B cell (primary cell): ENCODE measurements at regions not wholly inside any gene's neighbourhood (a gene's known extent, or its start where the extent isn't known, plus 50 kb on each side); places are given as distances from the start of the nearest gene placed in this dataset.

ENCODE experiments used
- ATAC-seq: fragments of 200-7000 bp; cut with Tn5 transposase; one replicate; pipeline ENCODE4 v1.10.0; 2021; ENCODE audit warnings: low read depth, mild to moderate bottlenecking, moderate number of reproducible peaks, moderate library complexity
- CTCF ChIA-PET: fragments of 350-600 bp; sonication (Branson Sonifier 250); formaldehyde crosslinking; loops from one replicate; lab custom pipeline; 2021; ENCODE audit warnings: antibody characterized with exemption, inconsistent platforms; lab: Charles Lee
- POLR2A ChIA-PET: fragments of 350-600 bp; sonication (Branson Sonifier 250); formaldehyde crosslinking; loops from one replicate; lab custom pipeline; 2021; ENCODE audit warnings: antibody characterized with exemption; lab: Charles Lee
- DNase-seq: peaks from one replicate; pipeline ENCODE4 v3.0.0; 2013
- H2AFZ ChIP-seq: 2 replicates; pipeline ENCODE4 v1.6.1; 2012; ENCODE audit warnings: mild to moderate bottlenecking, low read depth, low read length; ENCODE audit not compliant: insufficient read depth, poor library complexity, severe bottlenecking
- H3K27ac ChIP-seq, 2 donors: 1 replicate in 1 of 2; 2 replicates in 1 of 2; pipeline ENCODE4 v1.5.1; 2012 to 2013; ENCODE audit warnings: low read length in 2 of 2, mild to moderate bottlenecking in 2 of 2, moderate library complexity in 1 of 2
- H3K27me3 ChIP-seq, 4 experiments: fragments of 200-600 bp in 1 of 4; sonication (generic) in 1 of 4; replicated peaks in 1 of 4; 1 replicate in 2 of 4; 2 replicates in 2 of 4; pipeline versions ENCODE4 v1.6.1 to v1.7.0; 2013 to 2016; ENCODE audit warnings: low read length in 3 of 4, mild to moderate bottlenecking in 2 of 4, mixed read lengths in 1 of 4, moderate library complexity in 1 of 4; ENCODE audit not compliant: insufficient read depth in 4 of 4, control insufficient read depth in 3 of 4; ENCODE audit errors: control extremely low read depth in 1 of 4
- H3K36me3 ChIP-seq, 2 experiments: replicated peaks in 1 of 2; 1 replicate in 1 of 2; 2 replicates in 1 of 2; pipeline versions ENCODE4 v1.6.1 to v1.7.1; 2013; ENCODE audit warnings: low read length in 1 of 2; ENCODE audit not compliant: insufficient read depth in 2 of 2, control insufficient read depth in 1 of 2; ENCODE audit errors: control extremely low read depth in 1 of 2, extremely low read depth in 1 of 2
- H3K4me1 ChIP-seq, 2 donors: fragments of 200-600 bp in 1 of 2; sonication (generic) in 1 of 2; 1 replicate in 1 of 2; 2 replicates in 1 of 2; pipeline versions ENCODE4 v1.5.1 to v1.6.1; 2013 to 2017; ENCODE audit warnings: low read length in 2 of 2; ENCODE audit not compliant: control insufficient read depth in 2 of 2, insufficient read depth in 2 of 2
- H3K4me2 ChIP-seq: replicated peaks from 2 replicates; pipeline ENCODE3; 2012; ENCODE audit warnings: mild to moderate bottlenecking, low read depth, low read length; ENCODE audit not compliant: poor library complexity, severe bottlenecking
- H3K4me3 ChIP-seq, 5 experiments: fragments of 200-600 bp in 1 of 5; sonication (generic) in 1 of 5; 1 replicate in 3 of 5; 2 replicates in 2 of 5; pipeline versions ENCODE4 v1.5.1 to v1.7.0; 2011 to 2016; ENCODE audit warnings: low read length in 4 of 5, mild to moderate bottlenecking in 4 of 5, low read depth in 2 of 5, control low read depth in 1 of 5, moderate library complexity in 1 of 5; ENCODE audit not compliant: insufficient read depth in 1 of 5; ENCODE audit errors: control extremely low read depth in 1 of 5, extremely low read depth in 1 of 5
- H3K79me2 ChIP-seq: fragments of 200-600 bp; sonication (generic); one replicate; pipeline ENCODE4 v1.6.0; 2016; ENCODE audit warnings: low read length; ENCODE audit not compliant: control insufficient read depth, insufficient read depth
- H3K9ac ChIP-seq: fragments of 200-600 bp; sonication (generic); 2 replicates; pipeline ENCODE4 v1.6.1; 2017; ENCODE audit warnings: mild to moderate bottlenecking, low read length, moderate library complexity
- H3K9me3 ChIP-seq, 3 donors: one replicate each; pipeline versions ENCODE4 v1.6.1 to v1.7.1; 2013; ENCODE audit warnings: low read length in 2 of 3; ENCODE audit not compliant: control insufficient read depth in 2 of 3, insufficient read depth in 1 of 3; ENCODE audit errors: control extremely low read depth in 1 of 3
- H4K20me1 ChIP-seq: 2 replicates; pipeline ENCODE4 v1.6.0; 2012; ENCODE audit warnings: mild to moderate bottlenecking, low read length; ENCODE audit not compliant: insufficient read depth, control insufficient read depth, poor library complexity, severe bottlenecking
- H3K27ac Mint-ChIP-seq: one replicate; pipeline ENCODE4 v1.8.0; 2021; ENCODE audit warnings: mixed read lengths
- H3K27me3 Mint-ChIP-seq: one replicate; pipeline ENCODE4 v1.8.0; 2021; ENCODE audit warnings: mixed read lengths
- H3K4me1 Mint-ChIP-seq: one replicate; pipeline ENCODE4 v1.8.0; 2021; ENCODE audit warnings: mixed read lengths
- H3K4me3 Mint-ChIP-seq: one replicate; pipeline ENCODE4 v1.8.0; 2021; ENCODE audit warnings: mixed read lengths
- H3K9me3 Mint-ChIP-seq: one replicate; pipeline ENCODE4 v1.8.0; 2022; ENCODE audit warnings: mixed read lengths; ENCODE audit not compliant: insufficient read depth
- CTCF ChIP-seq: fragments of 200-600 bp; IDR thresholded peaks from one replicate; pipeline ENCODE4 v1.8.0; 2022; ENCODE audit warnings: antibody characterized with exemption, mild to moderate bottlenecking
- EZH2 ChIP-seq: IDR thresholded peaks from 2 replicates; pipeline ENCODE4 v1.6.1; 2012; ENCODE audit warnings: borderline replicate concordance, low read depth, mild to moderate bottlenecking, moderate library complexity, low read length; ENCODE audit not compliant: insufficient read depth, poor library complexity, severe bottlenecking
- WGBS: methylation state at CpG from one replicate; pipeline ENCODE4 v1.1.5; 2013; ENCODE audit warnings: missing lambda C conversion rate; ENCODE audit not compliant: insufficient coverage; 5-methylcytosine and 5-hydroxymethylcytosine counted together
- intact Hi-C: fragments of 100-400 bp; cut with micrococcal nuclease; formaldehyde crosslinking; loops from one replicate; pipeline ENCODE4 v1.10.0; 2022

GRCh38 chr5:127206320-127207113, 84.1 kb upstream of the MEGF10 start:
- H3K27ac Mint-ChIP-seq: no peak overlapping the region
- no peak for ATAC-seq
- intact Hi-C loops: no loop called here
- Histone ChIP-seq H3K4me1 (no peaks in the 10 kb centered on the region), H3K9me3 (no peaks in the 10 kb centered on the region), H3K36me3 (no peaks in the 10 kb centered on the region), H3K4me2 (no peak overlapping the region), H3K4me3 (no peak overlapping the region), H3K9ac (no peak overlapping the region), H3K79me2 (no peaks in the 10 kb centered on the region), H4K20me1 (no peaks in the 10 kb centered on the region), H2AFZ (no peak overlapping the region), H3K27ac (no peak overlapping the region), H3K27me3 (no peaks in the 10 kb centered on the region)
- TF ChIP-seq CTCF (no peak), EZH2 (no peak)
- H3K4me3 Mint-ChIP-seq: no peak overlapping the region
- peaks cover 2% of the 10 kb centered on the region for H3K9me3 Mint-ChIP-seq
- WGBS: 80% methylated on average over 1 of the region's 4 CpGs
- peaks cover 2% of the 10 kb centered on the region for H3K4me1 Mint-ChIP-seq
- H3K27me3 Mint-ChIP-seq: peaks cover 17% of the 10 kb centered on the region
- CTCF ChIA-PET: no interaction called here
- POLR2A ChIA-PET: no interaction called here
- no peak for DNase-seq

GRCh38 chr5:127210042-127210441, 80.6 kb upstream of the MEGF10 start:
- POLR2A ChIA-PET: no interaction called here
- H3K4me1 Mint-ChIP-seq: no peaks in the 10 kb centered on the region

More at GRCh38 chr5:127210042-127210441, 80.6 kb upstream of the MEGF10 start:
- no peaks in the 10 kb centered on the region for H3K9me3 Mint-ChIP-seq
- ATAC-seq (no peak), DNase-seq (no peak)
- Histone ChIP-seq H3K9ac (no peak overlapping the region), H3K27me3 (no peaks in the 10 kb centered on the region), H2AFZ (no peak overlapping the region), H3K4me3 (no peak overlapping the region), H3K4me2 (no peak overlapping the region), H3K79me2 (no peaks in the 10 kb centered on the region), H3K9me3 (peaks cover 0 to 4% (median 0%) of the 10 kb centered on the region in 3 donors), H3K36me3 (no peaks in the 10 kb centered on the region), H4K20me1 (no peaks in the 10 kb centered on the region), H3K27ac (no peak overlapping the region), H3K4me1 (no peaks in the 10 kb centered on the region)
- H3K27ac Mint-ChIP-seq: no peak overlapping the region
- H3K27me3 Mint-ChIP-seq: peaks cover 14% of the 10 kb centered on the region
- intact Hi-C loops: no loop called here
- H3K4me3 Mint-ChIP-seq: no peak overlapping the region
- CTCF ChIA-PET: no interaction called here
- TF ChIP-seq EZH2 (no peak), CTCF (no peak)
- 80% methylated on average over 1 of the region's 2 CpGs for WGBS
